ENCODE measurements at regions not wholly inside any gene's neighbourhood (a gene's known extent, or its start where the extent isn't known, plus 50 kb on each side); places are given as distances from the start of the nearest gene placed in this dataset.
"Not testable (repeated sequence)": the region's sequence is repeated elsewhere in the genome, so short reads cannot be mapped to it uniquely, and the experiment has no call there.

DNA sequence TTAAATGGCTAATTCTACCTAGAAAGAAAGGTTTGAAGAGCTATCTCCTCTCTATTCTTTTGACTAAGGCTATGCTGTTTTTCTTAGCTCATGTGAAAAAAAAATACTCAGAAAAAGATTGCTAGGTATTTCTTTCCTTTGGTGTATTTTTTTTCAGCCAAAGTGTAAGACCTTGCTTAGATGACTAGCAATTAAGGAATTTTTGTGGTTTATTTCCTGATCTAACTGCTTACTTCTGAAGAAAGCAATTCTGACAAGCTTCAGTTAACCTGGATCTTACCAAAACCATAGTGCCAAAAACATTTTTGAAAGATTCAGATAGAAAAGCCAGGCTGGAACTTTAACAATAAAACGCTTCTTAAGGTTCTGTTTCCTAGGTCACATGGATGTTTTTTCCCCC, 315.6 kb downstream of the SOX2 start:
- ATAC-seq: no peak
- no peak overlapping the region for H3K27ac Mint-ChIP-seq
- H3K36me3 Mint-ChIP-seq: no peaks in the 10 kb centered on the region
- peaks cover 4% of the 10 kb centered on the region for H3K9me3 Mint-ChIP-seq
- H3K4me3 Mint-ChIP-seq: no peak overlapping the region
- DNase-seq (ENCODE audit: low spot score in 2 of 2): no peak
- H3K4me1 Mint-ChIP-seq: no peaks in the 10 kb centered on the region

DNA sequence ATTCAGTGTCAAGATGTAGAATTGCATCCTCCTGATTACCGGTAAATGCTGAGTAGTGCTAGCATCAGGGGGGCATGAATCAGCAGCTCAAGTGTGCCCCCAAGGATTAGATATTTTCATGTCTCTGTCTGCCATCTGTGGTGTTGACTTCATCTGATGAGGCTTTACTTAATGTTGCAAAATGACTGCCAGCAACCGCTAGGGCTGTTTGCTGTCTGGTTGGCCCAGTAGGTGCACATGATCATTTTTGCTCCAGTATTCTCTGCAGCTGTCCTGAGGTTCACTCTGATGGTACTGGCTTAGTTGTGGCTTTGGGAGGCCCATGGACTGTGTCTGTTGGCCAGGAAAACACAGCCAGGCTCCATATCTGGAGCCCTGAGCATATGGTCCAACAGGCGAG, 316.4 kb downstream of the SOX2 start:
- no peaks in the 10 kb centered on the region for H3K4me1 Mint-ChIP-seq
- no peak for DNase-seq (ENCODE audit: low spot score in 2 of 2)
- no peak for ATAC-seq

DNA sequence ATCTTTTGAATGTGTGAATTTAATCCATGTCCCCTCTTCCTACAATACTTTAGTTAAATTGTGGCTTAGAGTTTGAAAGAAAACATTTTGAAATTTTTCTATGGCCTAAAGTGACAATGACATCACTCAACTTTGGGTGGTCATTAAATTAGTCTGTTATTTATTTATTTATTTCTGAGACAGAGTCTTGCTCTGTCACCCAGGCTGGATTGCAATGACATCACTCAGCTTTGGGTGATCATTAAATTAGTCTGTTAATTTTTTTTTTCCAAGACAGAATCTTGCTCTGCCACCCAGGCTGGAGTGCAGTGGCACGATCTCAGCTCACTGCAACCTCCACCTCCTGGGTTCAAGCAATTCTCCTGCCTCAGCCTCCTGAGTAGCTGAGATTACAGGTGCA, 322.5 kb downstream of the SOX2 start:
- not testable (repeated sequence) for H3K4me3 Mint-ChIP-seq; H3K27ac Mint-ChIP-seq; H3K4me1 Mint-ChIP-seq; ATAC-seq; DNase-seq (ENCODE audit: low spot score in 2 of 2); H3K36me3 Mint-ChIP-seq
- peaks cover 16% of the 10 kb centered on the region for H3K9me3 Mint-ChIP-seq

More for the DNA sequence above, 316.4 kb downstream of the SOX2 start:
- Mint-ChIP-seq H3K27ac (no peak overlapping the region), H3K4me3 (no peak overlapping the region), H3K9me3 (peaks cover 4% of the 10 kb centered on the region), H3K36me3 (no peaks in the 10 kb centered on the region)

- Mint-ChIP-seq H3K4me1 (no peaks in the 10 kb centered on the region), H3K27ac (no peak overlapping the region), H3K4me3 (no peak overlapping the region), H3K9me3 (peaks cover 15% of the 10 kb centered on the region), H3K36me3 (no peaks in the 10 kb centered on the region)
- DNase-seq (ENCODE audit: low spot score in 2 of 2) (no peak), ATAC-seq (no peak)
Measured at GRCh38 chr3:182035324-182035723, 323.6 kb downstream of the SOX2 start.

- Mint-ChIP-seq H3K9me3 (peaks cover 15% of the 10 kb centered on the region), H3K36me3 (no peaks in the 10 kb centered on the region), H3K4me1 (no peaks in the 10 kb centered on the region), H3K4me3 (no peak overlapping the region), H3K27ac (no peak overlapping the region)
- ATAC-seq: no peak
- no peak for DNase-seq (ENCODE audit: low spot score in 2 of 2)
Measured at GRCh38 chr3:182036382-182036781, 324.7 kb downstream of the SOX2 start.

GRCh38 chr3:182041668-182042291, 330.1 kb downstream of the SOX2 start:
- H3K4me3 Mint-ChIP-seq: no peak overlapping the region
- H3K36me3 Mint-ChIP-seq: no peaks in the 10 kb centered on the region
- no peak for DNase-seq (ENCODE audit: low spot score in 2 of 2)
- no peaks in the 10 kb centered on the region for H3K4me1 Mint-ChIP-seq
- H3K27ac Mint-ChIP-seq: no peak overlapping the region
- H3K9me3 Mint-ChIP-seq: peaks cover 4% of the 10 kb centered on the region
- no peak for ATAC-seq

- ATAC-seq: no peak
- Mint-ChIP-seq H3K27ac (no peak overlapping the region), H3K36me3 (no peaks in the 10 kb centered on the region), H3K4me1 (no peaks in the 10 kb centered on the region), H3K4me3 (no peak overlapping the region), H3K9me3 (peaks cover 2% of the 10 kb centered on the region)
- DNase-seq (ENCODE audit: low spot score in 2 of 2): no peak
Measured at GRCh38 chr3:182045736-182046135, 334.0 kb downstream of the SOX2 start.

- H3K9me3 Mint-ChIP-seq: peaks cover 2% of the 10 kb centered on the region
- H3K4me3 Mint-ChIP-seq: no peak overlapping the region
- no peaks in the 10 kb centered on the region for H3K36me3 Mint-ChIP-seq
- no peak overlapping the region for H3K27ac Mint-ChIP-seq
- ATAC-seq (no peak), DNase-seq (ENCODE audit: low spot score in 2 of 2) (no peak)
- H3K4me1 Mint-ChIP-seq: no peaks in the 10 kb centered on the region
Measured at GRCh38 chr3:182046166-182046764, 334.5 kb downstream of the SOX2 start.

GRCh38 chr3:182050932-182051331, 339.2 kb downstream of the SOX2 start:
- no peaks in the 10 kb centered on the region for H3K4me1 Mint-ChIP-seq
- H3K36me3 Mint-ChIP-seq: no peaks in the 10 kb centered on the region
- H3K27ac Mint-ChIP-seq: no peak overlapping the region
- ATAC-seq (no peak), DNase-seq (ENCODE audit: low spot score in 2 of 2) (no peak)
- H3K4me3 Mint-ChIP-seq: no peak overlapping the region
- H3K9me3 Mint-ChIP-seq: peaks cover 2% of the 10 kb centered on the region

- H3K4me3 Mint-ChIP-seq: no peak overlapping the region
- DNase-seq (ENCODE audit: low spot score in 2 of 2) (no peak), ATAC-seq (no peak)
- no peaks in the 10 kb centered on the region for H3K4me1 Mint-ChIP-seq
- peaks cover 1% of the 10 kb centered on the region for H3K9me3 Mint-ChIP-seq
- no peak overlapping the region for H3K27ac Mint-ChIP-seq
- H3K36me3 Mint-ChIP-seq: no peaks in the 10 kb centered on the region
Measured at GRCh38 chr3:182052332-182052731, 340.6 kb downstream of the SOX2 start.

- no peaks in the 10 kb centered on the region for H3K36me3 Mint-ChIP-seq
- ATAC-seq (no peak), DNase-seq (ENCODE audit: low spot score in 2 of 2) (no peak)
- H3K4me3 Mint-ChIP-seq: no peak overlapping the region
- no peaks in the 10 kb centered on the region for H3K9me3 Mint-ChIP-seq
- H3K4me1 Mint-ChIP-seq: no peaks in the 10 kb centered on the region
- no peak overlapping the region for H3K27ac Mint-ChIP-seq
Measured at GRCh38 chr3:182052757-182053156, 341.0 kb downstream of the SOX2 start.

DNA sequence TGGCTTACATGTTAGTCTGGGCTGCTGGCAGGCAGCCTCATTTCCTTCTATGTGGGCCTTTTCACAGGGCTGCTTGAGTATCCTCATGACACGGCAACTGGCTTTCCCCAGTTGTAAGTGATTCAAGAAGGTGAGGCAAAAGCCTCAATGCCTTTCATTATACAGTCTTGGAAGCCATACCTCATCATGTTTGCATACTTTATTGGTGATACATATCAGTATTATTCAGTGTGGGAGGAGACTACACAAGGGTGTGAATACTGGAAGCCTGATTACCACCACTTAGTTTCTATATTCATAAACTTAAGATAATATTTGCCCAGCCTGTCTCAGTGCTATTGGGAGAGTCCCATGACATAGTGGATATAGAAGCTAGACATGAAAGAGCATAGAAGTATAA, 346.8 kb downstream of the SOX2 start:
- Mint-ChIP-seq H3K4me1 (no peaks in the 10 kb centered on the region), H3K9me3 (peaks cover 3% of the 10 kb centered on the region), H3K4me3 (no peak overlapping the region), H3K27ac (no peak overlapping the region), H3K36me3 (no peaks in the 10 kb centered on the region)
- no peak for DNase-seq (ENCODE audit: low spot score in 2 of 2)
- no peak for ATAC-seq

DNA sequence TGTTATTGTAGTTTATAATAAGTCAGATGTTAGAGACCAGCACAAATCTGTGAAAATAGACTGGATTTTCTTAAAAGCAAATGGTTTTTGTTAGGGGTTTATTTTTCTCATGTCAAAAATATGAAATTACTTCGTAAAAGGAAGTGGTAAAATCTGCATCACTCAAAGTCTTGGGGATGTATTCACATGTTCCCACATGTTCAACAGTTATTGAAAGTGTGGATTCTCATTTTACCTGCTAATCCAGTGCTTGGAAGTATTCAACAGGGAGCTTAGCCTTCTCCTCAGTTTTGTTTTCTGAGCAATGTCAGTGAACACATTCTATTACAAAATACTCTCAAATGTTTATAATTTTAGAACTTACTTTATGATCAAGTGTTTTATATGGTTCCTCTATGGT, 352.0 kb downstream of the SOX2 start:
- H3K4me3 Mint-ChIP-seq: no peak overlapping the region
- peaks cover 6% of the 10 kb centered on the region for H3K9me3 Mint-ChIP-seq
- H3K36me3 Mint-ChIP-seq: no peaks in the 10 kb centered on the region
- no peaks in the 10 kb centered on the region for H3K4me1 Mint-ChIP-seq
- no peak overlapping the region for H3K27ac Mint-ChIP-seq
- ATAC-seq (no peak), DNase-seq (ENCODE audit: low spot score in 2 of 2) (no peak)

DNA sequence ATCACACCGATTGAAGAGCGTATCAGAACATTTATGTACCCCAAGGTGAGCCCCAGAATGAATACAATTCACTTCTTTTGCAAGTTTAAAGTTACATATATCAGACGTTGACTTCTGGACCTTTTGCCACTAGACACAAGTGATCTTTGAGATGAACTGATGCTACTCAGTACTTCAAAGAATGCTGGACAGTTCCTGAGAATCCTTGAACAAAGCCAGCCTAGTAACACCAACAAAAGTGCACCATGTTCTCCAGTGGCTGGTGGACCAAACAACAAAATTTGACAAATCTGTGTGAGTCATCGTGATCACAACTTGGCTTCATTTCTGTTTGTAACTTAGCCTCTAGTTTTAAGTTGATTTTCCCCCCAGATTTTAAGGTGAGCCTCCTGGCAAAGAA, 355.7 kb downstream of the SOX2 start:
- DNase-seq (ENCODE audit: low spot score in 2 of 2) (no peak), ATAC-seq (no peak)
- no peak overlapping the region for H3K4me3 Mint-ChIP-seq
- no peak overlapping the region for H3K27ac Mint-ChIP-seq
- peaks cover 13% of the 10 kb centered on the region for H3K9me3 Mint-ChIP-seq
- H3K4me1 Mint-ChIP-seq: no peaks in the 10 kb centered on the region
- H3K36me3 Mint-ChIP-seq: no peaks in the 10 kb centered on the region

DNA sequence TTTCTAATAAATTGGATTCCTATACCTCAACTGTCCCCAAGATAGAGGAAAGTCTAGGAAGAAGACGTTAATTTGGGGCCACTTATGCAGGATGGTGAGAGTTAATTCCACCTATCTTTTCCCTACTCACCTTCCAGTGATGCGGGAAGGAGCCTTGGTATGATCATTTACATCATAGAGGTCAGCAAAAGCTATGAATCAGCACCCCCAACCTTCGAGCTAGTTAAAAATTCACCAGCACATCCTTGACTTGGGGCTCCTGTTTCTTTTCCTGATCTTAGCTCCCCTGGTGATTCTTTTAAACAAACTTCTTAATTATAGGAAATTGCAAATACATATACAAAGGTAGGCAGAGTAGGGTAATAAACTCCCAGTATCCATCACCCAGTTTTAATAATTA, 366.6 kb downstream of the SOX2 start:
- ATAC-seq: no peak
- DNase-seq (ENCODE audit: low spot score in 2 of 2): no peak
- no peaks in the 10 kb centered on the region for H3K36me3 Mint-ChIP-seq
- no peak overlapping the region for H3K27ac Mint-ChIP-seq
- peaks cover 4% of the 10 kb centered on the region for H3K9me3 Mint-ChIP-seq
- no peak overlapping the region for H3K4me3 Mint-ChIP-seq
- H3K4me1 Mint-ChIP-seq: no peaks in the 10 kb centered on the region

GRCh38 chr3:182078929-182079328, 367.2 kb downstream of the SOX2 start:
- Mint-ChIP-seq H3K27ac (no peak overlapping the region), H3K4me1 (no peaks in the 10 kb centered on the region), H3K36me3 (no peaks in the 10 kb centered on the region), H3K4me3 (no peak overlapping the region), H3K9me3 (peaks cover 4% of the 10 kb centered on the region)
- ATAC-seq (no peak), DNase-seq (ENCODE audit: low spot score in 2 of 2) (no peak)
